K562 (cell line): ENCODE measurements at regions not wholly inside any gene's neighbourhood (a gene's known extent, or its start where the extent isn't known, plus 50 kb on each side); places are given as distances from the start of the nearest gene placed in this dataset.

ENCODE experiments used
- ATAC-seq: fragments of 200-7000 bp; cut with Tn5 transposase; 3 replicates; pipeline ENCODE4 v1.9.1; 2020; ENCODE audit warnings: moderate library complexity
- BruUV-seq: library from RNA; stranded (reverse); fragments of 400-500 nt; replicated peaks from 2 replicates; lab custom pipeline; 2021; lab: Mats Ljungman, UMichigan
- CTCF ChIA-PET: fragments of 300-600 bp; formaldehyde crosslinking; extraction: SDS; loops from one replicate; lab custom pipeline; 2021; ENCODE audit warnings: low intra/inter-chr PET ratio; lab: Yijun Ruan, JAX
- POLR2A ChIA-PET: fragments of 300-600, 350-650 bp; sonication (Branson Sonifier 250); formaldehyde crosslinking; extraction: SDS; loops from one replicate; lab custom pipeline; 2021; ENCODE audit warnings: antibody characterized with exemption, inconsistent platforms; lab: Yijun Ruan, JAX
- DNase-seq, 4 experiments: peaks; one replicate each; pipeline versions ENCODE4 v3.0.0 to v3.0.0-alpha.2; 2011 to 2018; ENCODE audit warnings: low spot score in 3 of 4, mixed read lengths in 3 of 4; ENCODE audit errors: extremely low read depth in 1 of 4
- FAIRE-seq: peaks from 2 replicates; lab custom pipeline; 2011; peaks lifted over from hg19 to GRCh38; lab: Jason Lieb, UNC
- H2AFZ ChIP-seq: 2 replicates; pipeline ENCODE4 v1.6.0; 2011; ENCODE audit warnings: low read depth, low read length, control low read depth, inconsistent platforms
- H3K27ac ChIP-seq: fragments of 200-600 bp; 3 replicates; pipeline ENCODE4 v1.8.0; 2011; ENCODE audit warnings: low read depth, mild to moderate bottlenecking, control low read depth, inconsistent platforms, low read length, moderate library complexity, mixed read lengths; ENCODE audit errors: extremely low read depth
- H3K27me3 ChIP-seq, 2 experiments: fragments of 300-600 bp in 1 of 2; 2 replicates in 1 of 2; 3 replicates in 1 of 2; pipeline versions ENCODE4 v1.6.0 to v1.8.0; 2011; ENCODE audit warnings: inconsistent platforms in 2 of 2, low read length in 2 of 2, mild to moderate bottlenecking in 1 of 2, mixed read lengths in 1 of 2, moderate library complexity in 1 of 2; ENCODE audit not compliant: control insufficient read depth in 2 of 2, insufficient read depth in 2 of 2
- H3K36me3 ChIP-seq: fragments of 300-600 bp; 3 replicates; pipeline ENCODE4 v1.8.0; 2011; ENCODE audit warnings: mild to moderate bottlenecking, low read length, inconsistent platforms; ENCODE audit not compliant: control insufficient read depth, insufficient read depth
- H3K4me1 ChIP-seq, 2 experiments: fragments of 200-600 bp in 1 of 2; replicated peaks in 1 of 2; 2 replicates in 1 of 2; 3 replicates in 1 of 2; pipeline versions ENCODE4 v1.5.1 to v1.8.0; 2011; ENCODE audit warnings: inconsistent platforms in 2 of 2, low read length in 2 of 2, mild to moderate bottlenecking in 1 of 2, mixed read lengths in 1 of 2, moderate library complexity in 1 of 2; ENCODE audit not compliant: control insufficient read depth in 2 of 2, insufficient read depth in 2 of 2
- H3K4me2 ChIP-seq: 2 replicates; pipeline ENCODE4 v1.6.1; 2011; ENCODE audit warnings: low read length, control low read depth, inconsistent platforms, mixed read lengths; ENCODE audit not compliant: insufficient read depth
- H3K4me3 ChIP-seq: fragments of 200-600 bp; sonication (generic), shearing (Covaris generic); 2 replicates; pipeline ENCODE4 v1.5.1; 2016; ENCODE audit warnings: control low read depth, inconsistent platforms
- H3K79me2 ChIP-seq: fragments of 200-600 bp; 3 replicates; pipeline ENCODE4 v1.8.0; 2011; ENCODE audit warnings: low read length, inconsistent platforms; ENCODE audit not compliant: control insufficient read depth, insufficient read depth
- H3K9ac ChIP-seq, 2 experiments: 2 replicates each; pipeline versions ENCODE4 v1.6.0 to v1.6.1; 2011; ENCODE audit warnings: low read depth in 2 of 2, low read length in 2 of 2, control low read depth in 1 of 2, inconsistent platforms in 1 of 2, mild to moderate bottlenecking in 1 of 2, mixed read lengths in 1 of 2; ENCODE audit not compliant: insufficient read depth in 1 of 2
- H3K9me1 ChIP-seq: one replicate; pipeline ENCODE4 v1.6.0; 2011; ENCODE audit warnings: inconsistent platforms, mild to moderate bottlenecking, low read length, moderate library complexity; ENCODE audit not compliant: control insufficient read depth, insufficient read depth
- H3K9me3 ChIP-seq: replicated peaks from 2 replicates; pipeline ENCODE4 v1.5.1; 2011; ENCODE audit warnings: low read depth, low read length, inconsistent platforms; ENCODE audit not compliant: control insufficient read depth, insufficient read depth
- H4K20me1 ChIP-seq: replicated peaks from 2 replicates; pipeline ENCODE4 v1.6.1; 2011; ENCODE audit warnings: low read length, inconsistent platforms, mixed read lengths; ENCODE audit not compliant: control insufficient read depth, insufficient read depth
- ASH1L ChIP-seq: fragments of 450-650 bp; IDR thresholded peaks from 2 replicates; pipeline ENCODE4 v1.6.1; 2018; ENCODE audit warnings: borderline replicate concordance, mild to moderate bottlenecking, low read depth; ENCODE audit not compliant: partially characterized antibody
- BRD4 ChIP-seq: fragments of 200-600 bp; sonication (generic); IDR thresholded peaks from 2 replicates; pipeline ENCODE4 v1.6.1; 2017; ENCODE audit warnings: inconsistent platforms
- BRD9 ChIP-seq: fragments of 450-650 bp; IDR thresholded peaks from 2 replicates; pipeline ENCODE4 v1.6.1; 2018; ENCODE audit warnings: low read depth; ENCODE audit not compliant: partially characterized antibody
- KDM2B ChIP-seq: fragments of 250-450 bp; sonication (Bioruptor Pico); IDR thresholded peaks from 2 replicates; pipeline ENCODE4 v1.8.0; 2021; ENCODE audit warnings: mild to moderate bottlenecking, moderate library complexity
- MAZ ChIP-seq, 2 experiments: fragments of 450-650 bp in 1 of 2; sonication (generic) in 1 of 2; formaldehyde crosslinking; IDR thresholded peaks in 1 of 2; conservative IDR thresholded peaks in 1 of 2; 2 replicates each; pipeline versions ENCODE4 v1.4.0 to v1.5.0; 2020; ENCODE audit warnings: mild to moderate bottlenecking in 1 of 2, missing genetic modification reagents in 1 of 2
- MYBL2 ChIP-seq, 2 experiments: fragments of 450-650 bp in 1 of 2; sonication (generic) in 1 of 2; formaldehyde crosslinking in 1 of 2; IDR thresholded peaks; 2 replicates each; pipeline versions ENCODE4 v1.6.1 to v1.8.1; 2017 to 2022; ENCODE audit warnings: borderline replicate concordance in 1 of 2, inconsistent platforms in 1 of 2, low read depth in 1 of 2, mild to moderate bottlenecking in 1 of 2, missing genetic modification reagents in 1 of 2, moderate library complexity in 1 of 2
- NFE2 ChIP-seq: IDR thresholded peaks from 2 replicates; pipeline ENCODE4 v1.6.1; 2014; ENCODE audit warnings: antibody characterized with exemption, low read depth
- POLR2AphosphoS5 ChIP-seq: IDR thresholded peaks from 2 replicates; pipeline ENCODE4 v1.6.1; 2011; ENCODE audit warnings: mild to moderate bottlenecking, low read depth, low read length, moderate library complexity; ENCODE audit not compliant: control insufficient read depth, insufficient read depth
- RFX1 ChIP-seq: fragments of 450-650 bp; IDR thresholded peaks from 2 replicates; pipeline ENCODE4 v1.6.1; 2016; ENCODE audit warnings: mild to moderate bottlenecking, moderate library complexity
- ZNF24 ChIP-seq: fragments of 450-650 bp; IDR thresholded peaks from 2 replicates; pipeline ENCODE4 v1.6.1; 2016
- WGBS: fragments of 100-300 bp; shearing (Covaris generic); methylation state at CpG from one replicate; pipeline ENCODE4 v1.1.6; 2016; ENCODE audit warnings: low coverage, mixed read lengths; ENCODE audit not compliant: insufficient coverage; ENCODE audit errors: missing lambda C conversion rate; 5-methylcytosine and 5-hydroxymethylcytosine counted together
- in situ Hi-C: fragments of 300-500 bp; cut with MboI; formaldehyde crosslinking; loops from 4 replicates; pipeline ENCODE4 v1.15.0; 2018; ENCODE audit warnings: inconsistent platforms, mixed read lengths
- intact Hi-C: fragments of 100-400 bp; cut with micrococcal nuclease; formaldehyde crosslinking; loops from 2 replicates; pipeline ENCODE4 v1.14.2; 2022
- TF ChIP-seq, protein P1 (sequence below): fragments of 450-650 bp; formaldehyde crosslinking; conservative IDR thresholded peaks from 2 replicates; pipeline ENCODE4 v1.4.0; 2022; ENCODE audit warnings: mild to moderate bottlenecking, missing genetic modification characterization
- TF ChIP-seq, protein P2 (sequence below): fragments of 450-650 bp; formaldehyde crosslinking; IDR thresholded peaks from 2 replicates; pipeline ENCODE4 v1.4.0; 2022; ENCODE audit warnings: missing genetic modification characterization
- TF ChIP-seq, protein P3 (sequence below): fragments of 450-650 bp; IDR thresholded peaks from 2 replicates; pipeline ENCODE4 v1.6.1; 2017; ENCODE audit warnings: antibody characterized with exemption

DNA sequence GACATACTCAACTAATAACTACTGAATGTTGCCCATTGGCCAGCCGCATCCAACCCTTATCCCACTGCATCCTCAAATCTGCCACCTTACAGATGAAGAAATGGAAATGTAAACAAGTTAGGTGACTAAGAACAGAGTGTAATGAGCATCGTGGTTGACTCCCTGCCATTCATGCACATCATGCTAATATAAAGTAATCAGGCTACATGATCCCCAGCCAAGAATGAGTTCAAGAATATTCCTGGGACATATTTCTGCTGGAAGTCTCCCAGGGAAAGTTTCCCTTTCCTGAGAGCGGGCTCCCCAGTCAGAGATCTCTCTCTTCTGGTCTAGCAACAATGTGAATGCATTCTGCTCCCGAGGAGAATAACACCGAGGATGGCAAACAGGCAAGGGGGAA is 55.9 kb upstream of the SERP2 start (continued):
- TF ChIP-seq, protein P1, sequence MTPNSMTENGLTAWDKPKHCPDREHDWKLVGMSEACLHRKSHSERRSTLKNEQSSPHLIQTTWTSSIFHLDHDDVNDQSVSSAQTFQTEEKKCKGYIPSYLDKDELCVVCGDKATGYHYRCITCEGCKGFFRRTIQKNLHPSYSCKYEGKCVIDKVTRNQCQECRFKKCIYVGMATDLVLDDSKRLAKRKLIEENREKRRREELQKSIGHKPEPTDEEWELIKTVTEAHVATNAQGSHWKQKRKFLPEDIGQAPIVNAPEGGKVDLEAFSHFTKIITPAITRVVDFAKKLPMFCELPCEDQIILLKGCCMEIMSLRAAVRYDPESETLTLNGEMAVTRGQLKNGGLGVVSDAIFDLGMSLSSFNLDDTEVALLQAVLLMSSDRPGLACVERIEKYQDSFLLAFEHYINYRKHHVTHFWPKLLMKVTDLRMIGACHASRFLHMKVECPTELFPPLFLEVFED (CRISPR knock-in tag) = no peak

DNA sequence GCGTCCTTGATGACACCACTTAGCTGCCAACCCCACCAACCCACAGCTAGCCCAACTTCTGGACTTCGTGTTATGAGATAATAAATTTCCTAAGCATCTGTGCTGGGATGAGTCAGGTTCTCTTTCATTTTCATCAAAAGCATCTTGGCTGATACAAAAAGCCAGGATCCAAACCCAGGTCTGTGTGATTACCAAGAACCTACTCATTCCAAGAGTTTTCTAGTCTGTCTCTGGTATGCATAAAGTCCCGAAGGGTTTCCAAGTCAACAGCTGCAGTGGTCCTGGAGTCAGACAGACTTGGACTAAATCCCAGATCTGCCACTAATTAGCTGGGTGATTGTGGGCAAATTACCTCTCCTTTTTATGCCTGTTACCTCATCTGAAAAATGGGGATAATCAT is 55.5 kb upstream of the SERP2 start:
- ATAC-seq = no peak
- no peaks in the 10 kb centered on the region for H3K79me2 ChIP-seq
- H3K9me1 ChIP-seq = no peaks in the 10 kb centered on the region
- in situ Hi-C loops = no loop called here
- no peak for FAIRE-seq
- no peaks in the 10 kb centered on the region for H3K4me1 ChIP-seq
- WGBS = 0% methylated on average over 3 of the region's 3 CpGs
- H3K27me3 ChIP-seq = no peaks in the 10 kb centered on the region; a peak in 1 of 5 replicates
- CTCF ChIA-PET = no interaction called here
- no peaks in the 10 kb centered on the region for H3K36me3 ChIP-seq
- POLR2A ChIA-PET = interaction anchor here (1.1 kb wide), 1 partner anchor 14 kb away, joined by 5 read pairs; no protein-coding TSS in a partner anchor
- no peak overlapping the region for H3K4me3 ChIP-seq
- no peak overlapping the region for H3K4me2 ChIP-seq
- H4K20me1 ChIP-seq = no peaks in the 10 kb centered on the region
- H3K9ac ChIP-seq = no peak overlapping the region
- H3K9me3 ChIP-seq = no peaks in the 10 kb centered on the region
- no TSS peak for BruUV-seq
- no peak for DNase-seq
- intact Hi-C loops = no loop called here
- H3K27ac ChIP-seq = no peak overlapping the region
- TF ChIP-seq, protein P2, sequence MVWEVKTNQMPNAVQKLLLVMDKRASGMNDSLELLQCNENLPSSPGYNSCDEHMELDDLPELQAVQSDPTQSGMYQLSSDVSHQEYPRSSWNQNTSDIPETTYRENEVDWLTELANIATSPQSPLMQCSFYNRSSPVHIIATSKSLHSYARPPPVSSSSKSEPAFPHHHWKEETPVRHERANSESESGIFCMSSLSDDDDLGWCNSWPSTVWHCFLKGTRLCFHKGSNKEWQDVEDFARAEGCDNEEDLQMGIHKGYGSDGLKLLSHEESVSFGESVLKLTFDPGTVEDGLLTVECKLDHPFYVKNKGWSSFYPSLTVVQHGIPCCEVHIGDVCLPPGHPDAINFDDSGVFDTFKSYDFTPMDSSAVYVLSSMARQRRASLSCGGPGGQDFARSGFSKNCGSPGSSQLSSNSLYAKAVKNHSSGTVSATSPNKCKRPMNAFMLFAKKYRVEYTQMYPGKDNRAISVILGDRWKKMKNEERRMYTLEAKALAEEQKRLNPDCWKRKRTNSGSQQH (CRISPR knock-in tag) = no peak
- TF ChIP-seq NFE2 (no peak), MAZ (CRISPR knock-in tag; conservative IDR thresholded peaks at IDR 0.05 in 1 of 2, IDR thresholded peaks at IDR 0.05 in 1 of 2) (no peak), BRD9 (no peak), ZNF24 (no peak), KDM2B (CRISPR knock-in tag) (no peak), ASH1L (no peak), BRD4 (no peak), POLR2AphosphoS5 (no peak), RFX1 (no peak), MYBL2 (IDR thresholded peaks at IDR 0.05; ENCODE audit: low read depth) (no peak), MYBL2 (CRISPR knock-in tag; IDR thresholded peaks at IDR 0.05; ENCODE audit: borderline replicate concordance) (no peak)
- TF ChIP-seq, protein P3, sequence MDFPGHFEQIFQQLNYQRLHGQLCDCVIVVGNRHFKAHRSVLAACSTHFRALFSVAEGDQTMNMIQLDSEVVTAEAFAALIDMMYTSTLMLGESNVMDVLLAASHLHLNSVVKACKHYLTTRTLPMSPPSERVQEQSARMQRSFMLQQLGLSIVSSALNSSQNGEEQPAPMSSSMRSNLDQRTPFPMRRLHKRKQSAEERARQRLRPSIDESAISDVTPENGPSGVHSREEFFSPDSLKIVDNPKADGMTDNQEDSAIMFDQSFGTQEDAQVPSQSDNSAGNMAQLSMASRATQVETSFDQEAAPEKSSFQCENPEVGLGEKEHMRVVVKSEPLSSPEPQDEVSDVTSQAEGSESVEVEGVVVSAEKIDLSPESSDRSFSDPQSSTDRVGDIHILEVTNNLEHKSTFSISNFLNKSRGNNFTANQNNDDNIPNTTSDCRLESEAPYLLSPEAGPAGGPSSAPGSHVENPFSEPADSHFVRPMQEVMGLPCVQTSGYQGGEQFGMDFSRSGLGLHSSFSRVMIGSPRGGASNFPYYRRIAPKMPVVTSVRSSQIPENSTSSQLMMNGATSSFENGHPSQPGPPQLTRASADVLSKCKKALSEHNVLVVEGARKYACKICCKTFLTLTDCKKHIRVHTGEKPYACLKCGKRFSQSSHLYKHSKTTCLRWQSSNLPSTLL = no peak
- TF ChIP-seq, all 486 proteins: peak for 0
- no peak overlapping the region for H2AFZ ChIP-seq
